OCI-LY3 (cell line): ENCODE measurements at regions not wholly inside any gene's neighbourhood (a gene's known extent, or its start where the extent isn't known, plus 50 kb on each side); places are given as distances from the start of the nearest gene placed in this dataset.

Experiments used
- H2AFZ ChIP-seq: fragments of 200-600, 300-600 bp; shearing (Covaris generic); 2 replicates; pipeline ENCODE4 v1.6.0; 2014; ENCODE audit warnings: antibody characterized with exemption, low read depth, low read length
- H3K27ac ChIP-seq: fragments of 200-600, 300-600 bp; sonication (generic); 2 replicates; pipeline ENCODE4 v1.5.1; 2014; ENCODE audit warnings: mild to moderate bottlenecking, low read length, moderate library complexity, mixed read lengths
- H3K27me3 ChIP-seq: fragments of 200-600, 300-600 bp; sonication (generic); 2 replicates; pipeline ENCODE4 v1.6.1; 2014; ENCODE audit warnings: low read depth, low read length, mixed read lengths
- H3K36me3 ChIP-seq: fragments of 200-600, 300-600 bp; sonication (generic); replicated peaks from 2 replicates; pipeline ENCODE3; 2014; ENCODE audit warnings: low read depth, low read length, mixed read lengths
- H3K4me1 ChIP-seq: fragments of 300-600, 200-600 bp; sonication (generic); 2 replicates; pipeline ENCODE4 v1.6.1; 2014; ENCODE audit warnings: low read length, mixed read lengths
- H3K4me2 ChIP-seq: fragments of 200-600, 300-600 bp; sonication (generic); 2 replicates; pipeline ENCODE4 v1.6.1; 2014; ENCODE audit warnings: low read length, mixed read lengths
- H3K4me3 ChIP-seq: fragments of 300-600, 200-600 bp; sonication (generic); 2 replicates; pipeline ENCODE4 v1.5.1; 2014; ENCODE audit warnings: antibody characterized with exemption, mild to moderate bottlenecking, low read length, moderate library complexity
- H3K79me2 ChIP-seq: fragments of 300-600, 200-600 bp; shearing (Covaris generic); 2 replicates; pipeline ENCODE4 v1.6.1; 2014; ENCODE audit warnings: mild to moderate bottlenecking, low read length, mixed read lengths
- H3K9ac ChIP-seq: fragments of 300-600, 200-600 bp; shearing (Covaris generic); 2 replicates; pipeline ENCODE4 v1.6.0; 2014; ENCODE audit warnings: mild to moderate bottlenecking, low read length, moderate library complexity
- H3K9me3 ChIP-seq: fragments of 200-600, 300-600 bp; shearing (Covaris generic); 2 replicates; pipeline ENCODE4 v1.6.1; 2014; ENCODE audit warnings: low read length, mixed read lengths; ENCODE audit not compliant: insufficient read depth
- H4K20me1 ChIP-seq: fragments of 200-600, 300-600 bp; sonication (generic); 2 replicates; pipeline ENCODE4 v1.6.1; 2016; ENCODE audit warnings: low read length, mixed read lengths; ENCODE audit not compliant: insufficient read depth
- EZH2phosphoT487 ChIP-seq: fragments of 200-600 bp; shearing (Covaris generic); IDR thresholded peaks from 2 replicates; pipeline ENCODE4 v1.6.1; 2018; ENCODE audit warnings: antibody characterized with exemption, mixed run types, low read depth
- TF ChIP-seq, protein P1 (sequence below): fragments of 200-600, 300-600 bp; sonication (generic); IDR thresholded peaks from 2 replicates; pipeline ENCODE4 v1.5.1; 2014; ENCODE audit warnings: antibody characterized with exemption, low read length, low read depth

GRCh38 chr4:96509039-96509741 lies 669.3 kb downstream of the PDHA2 start:
- H2AFZ ChIP-seq: no peak overlapping the region
- no peaks in the 10 kb centered on the region for H3K9me3 ChIP-seq
- no peak overlapping the region for H3K9ac ChIP-seq
- H3K27me3 ChIP-seq: no peaks in the 10 kb centered on the region
- H4K20me1 ChIP-seq: no peaks in the 10 kb centered on the region
- H3K36me3 ChIP-seq: no peaks in the 10 kb centered on the region
- TF ChIP-seq EZH2phosphoT487: no peak
- TF ChIP-seq, protein P1, sequence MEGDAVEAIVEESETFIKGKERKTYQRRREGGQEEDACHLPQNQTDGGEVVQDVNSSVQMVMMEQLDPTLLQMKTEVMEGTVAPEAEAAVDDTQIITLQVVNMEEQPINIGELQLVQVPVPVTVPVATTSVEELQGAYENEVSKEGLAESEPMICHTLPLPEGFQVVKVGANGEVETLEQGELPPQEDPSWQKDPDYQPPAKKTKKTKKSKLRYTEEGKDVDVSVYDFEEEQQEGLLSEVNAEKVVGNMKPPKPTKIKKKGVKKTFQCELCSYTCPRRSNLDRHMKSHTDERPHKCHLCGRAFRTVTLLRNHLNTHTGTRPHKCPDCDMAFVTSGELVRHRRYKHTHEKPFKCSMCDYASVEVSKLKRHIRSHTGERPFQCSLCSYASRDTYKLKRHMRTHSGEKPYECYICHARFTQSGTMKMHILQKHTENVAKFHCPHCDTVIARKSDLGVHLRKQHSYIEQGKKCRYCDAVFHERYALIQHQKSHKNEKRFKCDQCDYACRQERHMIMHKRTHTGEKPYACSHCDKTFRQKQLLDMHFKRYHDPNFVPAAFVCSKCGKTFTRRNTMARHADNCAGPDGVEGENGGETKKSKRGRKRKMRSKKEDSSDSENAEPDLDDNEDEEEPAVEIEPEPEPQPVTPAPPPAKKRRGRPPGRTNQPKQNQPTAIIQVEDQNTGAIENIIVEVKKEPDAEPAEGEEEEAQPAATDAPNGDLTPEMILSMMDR: no peak
- H3K4me2 ChIP-seq: no peak overlapping the region
- no peak overlapping the region for H3K4me3 ChIP-seq
- no peaks in the 10 kb centered on the region for H3K4me1 ChIP-seq
- H3K27ac ChIP-seq: no peak overlapping the region
- no peaks in the 10 kb centered on the region for H3K79me2 ChIP-seq

- Histone ChIP-seq H3K79me2 (no peaks in the 10 kb centered on the region), H3K36me3 (no peaks in the 10 kb centered on the region), H4K20me1 (no peaks in the 10 kb centered on the region), H3K27ac (no peak overlapping the region), H3K4me2 (no peak overlapping the region), H3K9me3 (no peaks in the 10 kb centered on the region), H3K4me3 (no peak overlapping the region), H3K9ac (no peak overlapping the region), H3K4me1 (no peaks in the 10 kb centered on the region), H3K27me3 (no peaks in the 10 kb centered on the region), H2AFZ (no peak overlapping the region)
- TF ChIP-seq EZH2phosphoT487: no peak
- TF ChIP-seq, protein P1: no peak
Measured at GRCh38 chr4:96519291-96519690, 679.4 kb downstream of the PDHA2 start.

DNA sequence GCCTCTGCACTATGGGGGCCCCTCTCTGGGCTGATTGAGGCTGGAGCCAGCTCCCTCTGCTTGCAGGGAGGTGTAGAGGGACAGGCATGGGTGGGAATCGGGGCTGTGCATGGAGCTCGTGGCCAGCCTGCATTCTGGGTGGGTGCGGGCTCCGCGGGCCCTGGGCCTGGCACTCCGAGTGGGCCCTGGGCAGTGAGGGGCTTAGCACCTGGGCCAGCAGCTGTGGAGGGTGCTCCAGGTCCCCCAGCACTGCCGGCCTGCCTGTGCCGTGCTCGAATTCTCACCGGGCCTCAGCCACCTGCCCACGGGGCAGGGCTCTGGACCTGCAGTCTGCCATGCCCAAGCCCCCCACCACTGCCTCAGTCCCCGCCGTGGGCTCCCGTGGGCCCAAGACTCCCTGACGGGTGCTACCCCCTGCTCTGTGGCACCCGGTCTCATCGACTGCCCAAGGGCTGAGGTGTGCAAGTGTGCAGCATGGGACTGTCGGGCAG lies 681.2 kb downstream of the PDHA2 start:
- Histone ChIP-seq H3K27ac (no peak overlapping the region), H3K27me3 (no peaks in the 10 kb centered on the region), H3K4me2 (no peak overlapping the region), H3K36me3 (no peaks in the 10 kb centered on the region), H3K4me1 (no peaks in the 10 kb centered on the region), H2AFZ (no peak overlapping the region), H4K20me1 (no peaks in the 10 kb centered on the region), H3K9ac (no peak overlapping the region), H3K9me3 (no peaks in the 10 kb centered on the region), H3K79me2 (no peaks in the 10 kb centered on the region), H3K4me3 (no peak overlapping the region)
- TF ChIP-seq, protein P1: no peak
- no peak for TF ChIP-seq EZH2phosphoT487

DNA sequence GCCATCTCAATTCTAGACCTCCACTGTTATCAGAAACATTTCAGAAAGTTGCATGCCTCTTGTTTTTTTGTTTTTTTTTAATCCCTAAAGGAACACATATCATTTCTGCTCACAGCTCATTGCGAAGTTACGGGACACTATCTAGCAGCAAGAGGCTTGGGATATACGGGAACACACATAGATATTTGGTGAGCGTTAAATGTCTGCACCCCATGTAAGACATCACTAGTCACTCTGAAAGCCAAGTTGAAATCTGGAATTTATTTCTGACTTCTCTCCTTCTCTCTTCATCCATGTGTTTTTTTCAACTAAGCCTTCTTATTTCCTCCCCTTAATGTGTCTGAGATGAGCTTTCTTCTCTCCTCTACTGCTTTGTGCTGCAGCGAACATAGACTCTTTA lies 683.7 kb downstream of the PDHA2 start:
- no peaks in the 10 kb centered on the region for H3K36me3 ChIP-seq
- H3K9ac ChIP-seq: no peak overlapping the region
- no peaks in the 10 kb centered on the region for H3K9me3 ChIP-seq
- H4K20me1 ChIP-seq: no peaks in the 10 kb centered on the region
- no peaks in the 10 kb centered on the region for H3K27me3 ChIP-seq
- TF ChIP-seq, protein P1: no peak
- TF ChIP-seq EZH2phosphoT487: no peak
- H2AFZ ChIP-seq: no peak overlapping the region
- H3K27ac ChIP-seq: no peak overlapping the region
- no peaks in the 10 kb centered on the region for H3K79me2 ChIP-seq
- no peak overlapping the region for H3K4me3 ChIP-seq
- no peak overlapping the region for H3K4me2 ChIP-seq
- H3K4me1 ChIP-seq: no peaks in the 10 kb centered on the region
